ENCODE measurements at regions not wholly inside any gene's neighbourhood (a gene's known extent, or its start where the extent isn't known, plus 50 kb on each side); places are given as distances from the start of the nearest gene placed in this dataset.

DNA sequence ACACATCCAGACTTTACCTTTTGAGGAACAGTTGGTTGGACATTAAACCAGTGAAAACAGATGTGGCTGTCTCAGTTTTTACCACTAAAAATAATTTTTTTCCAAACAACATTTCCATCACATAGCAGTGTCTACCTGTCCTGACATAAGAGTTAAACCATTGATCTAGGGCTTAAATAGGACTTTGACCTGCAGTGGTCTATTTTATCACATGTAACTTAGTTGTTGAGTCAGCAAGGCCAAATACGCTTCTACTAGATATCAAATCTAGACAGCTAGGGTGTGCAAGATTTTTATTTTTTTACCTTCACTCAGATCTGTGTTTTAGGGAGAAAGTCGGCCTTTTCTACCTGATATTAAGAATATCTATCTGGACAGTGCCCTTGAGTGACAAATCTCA lies 88.8 kb upstream of the ZFP64 start:
- TF ChIP-seq, protein P1, sequence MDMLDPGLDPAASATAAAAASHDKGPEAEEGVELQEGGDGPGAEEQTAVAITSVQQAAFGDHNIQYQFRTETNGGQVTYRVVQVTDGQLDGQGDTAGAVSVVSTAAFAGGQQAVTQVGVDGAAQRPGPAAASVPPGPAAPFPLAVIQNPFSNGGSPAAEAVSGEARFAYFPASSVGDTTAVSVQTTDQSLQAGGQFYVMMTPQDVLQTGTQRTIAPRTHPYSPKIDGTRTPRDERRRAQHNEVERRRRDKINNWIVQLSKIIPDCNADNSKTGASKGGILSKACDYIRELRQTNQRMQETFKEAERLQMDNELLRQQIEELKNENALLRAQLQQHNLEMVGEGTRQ (IDR thresholded peaks at IDR 0.05; ENCODE audit: borderline replicate concordance, low read depth, low read length): no peak
- TF ChIP-seq, protein P2, sequence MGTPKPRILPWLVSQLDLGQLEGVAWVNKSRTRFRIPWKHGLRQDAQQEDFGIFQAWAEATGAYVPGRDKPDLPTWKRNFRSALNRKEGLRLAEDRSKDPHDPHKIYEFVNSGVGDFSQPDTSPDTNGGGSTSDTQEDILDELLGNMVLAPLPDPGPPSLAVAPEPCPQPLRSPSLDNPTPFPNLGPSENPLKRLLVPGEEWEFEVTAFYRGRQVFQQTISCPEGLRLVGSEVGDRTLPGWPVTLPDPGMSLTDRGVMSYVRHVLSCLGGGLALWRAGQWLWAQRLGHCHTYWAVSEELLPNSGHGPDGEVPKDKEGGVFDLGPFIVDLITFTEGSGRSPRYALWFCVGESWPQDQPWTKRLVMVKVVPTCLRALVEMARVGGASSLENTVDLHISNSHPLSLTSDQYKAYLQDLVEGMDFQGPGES (IDR thresholded peaks at IDR 0.05): no peak
- no peak for TF ChIP-seq CEBPB (IDR thresholded peaks at IDR 0.05; ENCODE audit: borderline replicate concordance in 1 of 2, low read depth in 2 of 2, low read length in 2 of 2)
- TF ChIP-seq, protein P3, sequence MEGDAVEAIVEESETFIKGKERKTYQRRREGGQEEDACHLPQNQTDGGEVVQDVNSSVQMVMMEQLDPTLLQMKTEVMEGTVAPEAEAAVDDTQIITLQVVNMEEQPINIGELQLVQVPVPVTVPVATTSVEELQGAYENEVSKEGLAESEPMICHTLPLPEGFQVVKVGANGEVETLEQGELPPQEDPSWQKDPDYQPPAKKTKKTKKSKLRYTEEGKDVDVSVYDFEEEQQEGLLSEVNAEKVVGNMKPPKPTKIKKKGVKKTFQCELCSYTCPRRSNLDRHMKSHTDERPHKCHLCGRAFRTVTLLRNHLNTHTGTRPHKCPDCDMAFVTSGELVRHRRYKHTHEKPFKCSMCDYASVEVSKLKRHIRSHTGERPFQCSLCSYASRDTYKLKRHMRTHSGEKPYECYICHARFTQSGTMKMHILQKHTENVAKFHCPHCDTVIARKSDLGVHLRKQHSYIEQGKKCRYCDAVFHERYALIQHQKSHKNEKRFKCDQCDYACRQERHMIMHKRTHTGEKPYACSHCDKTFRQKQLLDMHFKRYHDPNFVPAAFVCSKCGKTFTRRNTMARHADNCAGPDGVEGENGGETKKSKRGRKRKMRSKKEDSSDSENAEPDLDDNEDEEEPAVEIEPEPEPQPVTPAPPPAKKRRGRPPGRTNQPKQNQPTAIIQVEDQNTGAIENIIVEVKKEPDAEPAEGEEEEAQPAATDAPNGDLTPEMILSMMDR (IDR thresholded peaks at IDR 0.05 in 2 of 3, conservative IDR thresholded peaks at IDR 0.05 in 1 of 3; ENCODE audit: control insufficient read depth in 2 of 3, extremely low read depth in 1 of 3, insufficient read depth in 1 of 3, low read depth in 3 of 3, low read length in 3 of 3): no peak
- no peak for TF ChIP-seq SPI1 (IDR thresholded peaks at IDR 0.05; ENCODE audit: borderline replicate concordance, insufficient read depth, low read depth, low read length)
- TF ChIP-seq POLR2AphosphoS5 (IDR thresholded peaks at IDR 0.05; ENCODE audit: low read length): no peak
- TF ChIP-seq POLR2A (IDR thresholded peaks at IDR 0.05; ENCODE audit: low read depth, low read length): no peak
- TF ChIP-seq LARP7 (IDR thresholded peaks at IDR 0.05): no peak
- TF ChIP-seq, protein P4, sequence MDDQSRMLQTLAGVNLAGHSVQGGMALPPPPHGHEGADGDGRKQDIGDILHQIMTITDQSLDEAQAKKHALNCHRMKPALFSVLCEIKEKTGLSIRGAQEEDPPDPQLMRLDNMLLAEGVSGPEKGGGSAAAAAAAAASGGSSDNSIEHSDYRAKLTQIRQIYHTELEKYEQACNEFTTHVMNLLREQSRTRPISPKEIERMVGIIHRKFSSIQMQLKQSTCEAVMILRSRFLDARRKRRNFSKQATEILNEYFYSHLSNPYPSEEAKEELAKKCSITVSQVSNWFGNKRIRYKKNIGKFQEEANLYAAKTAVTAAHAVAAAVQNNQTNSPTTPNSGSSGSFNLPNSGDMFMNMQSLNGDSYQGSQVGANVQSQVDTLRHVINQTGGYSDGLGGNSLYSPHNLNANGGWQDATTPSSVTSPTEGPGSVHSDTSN (IDR thresholded peaks at IDR 0.05; ENCODE audit: insufficient replicate concordance, low read depth, low read length): no peak
- TF ChIP-seq, protein P5, sequence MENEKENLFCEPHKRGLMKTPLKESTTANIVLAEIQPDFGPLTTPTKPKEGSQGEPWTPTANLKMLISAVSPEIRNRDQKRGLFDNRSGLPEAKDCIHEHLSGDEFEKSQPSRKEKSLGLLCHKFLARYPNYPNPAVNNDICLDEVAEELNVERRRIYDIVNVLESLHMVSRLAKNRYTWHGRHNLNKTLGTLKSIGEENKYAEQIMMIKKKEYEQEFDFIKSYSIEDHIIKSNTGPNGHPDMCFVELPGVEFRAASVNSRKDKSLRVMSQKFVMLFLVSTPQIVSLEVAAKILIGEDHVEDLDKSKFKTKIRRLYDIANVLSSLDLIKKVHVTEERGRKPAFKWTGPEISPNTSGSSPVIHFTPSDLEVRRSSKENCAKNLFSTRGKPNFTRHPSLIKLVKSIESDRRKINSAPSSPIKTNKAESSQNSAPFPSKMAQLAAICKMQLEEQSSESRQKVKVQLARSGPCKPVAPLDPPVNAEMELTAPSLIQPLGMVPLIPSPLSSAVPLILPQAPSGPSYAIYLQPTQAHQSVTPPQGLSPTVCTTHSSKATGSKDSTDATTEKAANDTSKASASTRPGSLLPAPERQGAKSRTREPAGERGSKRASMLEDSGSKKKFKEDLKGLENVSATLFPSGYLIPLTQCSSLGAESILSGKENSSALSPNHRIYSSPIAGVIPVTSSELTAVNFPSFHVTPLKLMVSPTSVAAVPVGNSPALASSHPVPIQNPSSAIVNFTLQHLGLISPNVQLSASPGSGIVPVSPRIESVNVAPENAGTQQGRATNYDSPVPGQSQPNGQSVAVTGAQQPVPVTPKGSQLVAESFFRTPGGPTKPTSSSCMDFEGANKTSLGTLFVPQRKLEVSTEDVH (IDR thresholded peaks at IDR 0.05; ENCODE audit: low read depth, partially characterized antibody): no peak
- no peak for TF ChIP-seq EZH2 (IDR thresholded peaks at IDR 0.05; ENCODE audit: borderline replicate concordance, control insufficient read depth, low read depth, low read length)

All from GM12878 (cell line).